ENCODE measurements at regions not wholly inside any gene's neighbourhood (a gene's known extent, or its start where the extent isn't known, plus 50 kb on each side); places are given as distances from the start of the nearest gene placed in this dataset.

- Mint-ChIP-seq H3K27me3 (ENCODE audit: low read depth) (peaks cover 5% of the 10 kb centered on the region; the same call in 1 of the 2 replicates), H3K27ac (no peak overlapping the region), H3K4me1 (peaks cover 37% of the 10 kb centered on the region), H3K4me3 (no peak overlapping the region), H3K9me3 (peaks cover 16% of the 10 kb centered on the region), H3K36me3 (peaks cover 14% of the 10 kb centered on the region)
- no peak for DNase-seq (ENCODE audit: low spot score)
- no peak for TF ChIP-seq ZNF219 (CRISPR knock-in tag; IDR thresholded peaks at IDR 0.05; ENCODE audit: borderline replicate concordance)
- no peak for TF ChIP-seq ESRRA (CRISPR knock-in tag; IDR thresholded peaks at IDR 0.05; ENCODE audit: borderline replicate concordance)
- TF ChIP-seq ZSCAN18 (CRISPR knock-in tag; IDR thresholded peaks at IDR 0.05) = no peak
- TF ChIP-seq OVOL2 (CRISPR knock-in tag; IDR thresholded peaks at IDR 0.05; ENCODE audit: borderline replicate concordance) = no peak
- TF ChIP-seq, protein P1, sequence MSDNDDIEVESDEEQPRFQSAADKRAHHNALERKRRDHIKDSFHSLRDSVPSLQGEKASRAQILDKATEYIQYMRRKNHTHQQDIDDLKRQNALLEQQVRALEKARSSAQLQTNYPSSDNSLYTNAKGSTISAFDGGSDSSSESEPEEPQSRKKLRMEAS (CRISPR knock-in tag; IDR thresholded peaks at IDR 0.05) = no peak
- TF ChIP-seq SOX15 (CRISPR knock-in tag; IDR thresholded peaks at IDR 0.05) = no peak
- TF ChIP-seq PRDM15 (CRISPR knock-in tag; IDR thresholded peaks at IDR 0.05) = no peak
- no peak for TF ChIP-seq ZNF423 (CRISPR knock-in tag; IDR thresholded peaks at IDR 0.05)
- no peak for TF ChIP-seq EMX1 (CRISPR knock-in tag; IDR thresholded peaks at IDR 0.05)
- TF ChIP-seq ELF4 (CRISPR knock-in tag; IDR thresholded peaks at IDR 0.05; ENCODE audit: low read depth) = no peak
- TF ChIP-seq MYBL2 (CRISPR knock-in tag; IDR thresholded peaks at IDR 0.05) = no peak
- TF ChIP-seq CBFB (CRISPR knock-in tag; IDR thresholded peaks at IDR 0.05; ENCODE audit: low read depth) = no peak
- no peak for TF ChIP-seq ZNF281 (CRISPR knock-in tag; IDR thresholded peaks at IDR 0.05)
- no peak for TF ChIP-seq ZNF671 (CRISPR knock-in tag; IDR thresholded peaks at IDR 0.05)
- ChIA-PET CTCF (no interaction called here), POLR2A (no interaction called here)
- ATAC-seq = no peak
Measured at GRCh38 chr2:204265681-204266181, 279.5 kb upstream of the PARD3B start.

- H3K27ac Mint-ChIP-seq = no peak overlapping the region
Measured at GRCh38 chr2:204268458-204268857, 276.8 kb upstream of the PARD3B start.

GRCh38 chr2:204268971-204269370, 276.3 kb upstream of the PARD3B start:
- Mint-ChIP-seq H3K36me3 (peaks cover 22% of the 10 kb centered on the region), H3K9me3 (peaks cover 24% of the 10 kb centered on the region), H3K27ac (no peak overlapping the region), H3K27me3 (ENCODE audit: low read depth) (peaks cover 5% of the 10 kb centered on the region; the same call in 1 of the 2 replicates), H3K4me3 (no peak overlapping the region), H3K4me1 (peaks cover 49% of the 10 kb centered on the region)
- no peak for DNase-seq (ENCODE audit: low spot score)
- ATAC-seq = no peak
- POLR2A ChIA-PET = no interaction called here
- CTCF ChIA-PET = interaction anchor here (0.6 kb wide), 1 partner anchor 42 kb away, joined by 3 read pairs; no protein-coding TSS in a partner anchor
- TF ChIP-seq SOX15 (CRISPR knock-in tag; IDR thresholded peaks at IDR 0.05) (no peak), ZNF263 (CRISPR knock-in tag; IDR thresholded peaks at IDR 0.05; ENCODE audit: low read depth) (no peak), NFE2L1 (CRISPR knock-in tag; IDR thresholded peaks at IDR 0.05) (no peak), AFF4 (CRISPR knock-in tag; IDR thresholded peaks at IDR 0.05; ENCODE audit: borderline replicate concordance) (no peak), RORB (CRISPR knock-in tag; IDR thresholded peaks at IDR 0.05) (no peak), ZBTB43 (CRISPR knock-in tag; IDR thresholded peaks at IDR 0.05) (no peak)

More at GRCh38 chr2:204268458-204268857, 276.8 kb upstream of the PARD3B start:
- Mint-ChIP-seq H3K4me1 (peaks cover 47% of the 10 kb centered on the region), H3K4me3 (no peak overlapping the region), H3K36me3 (peaks cover 22% of the 10 kb centered on the region), H3K27me3 (ENCODE audit: low read depth) (peaks cover 5% of the 10 kb centered on the region; the same call in 1 of the 2 replicates), H3K9me3 (peaks cover 24% of the 10 kb centered on the region)
- TF ChIP-seq ZNF416 (CRISPR knock-in tag; IDR thresholded peaks at IDR 0.05) (no peak), HMGA2 (CRISPR knock-in tag; IDR thresholded peaks at IDR 0.05) (no peak), FOXJ3 (CRISPR knock-in tag; IDR thresholded peaks at IDR 0.05; ENCODE audit: borderline replicate concordance) (no peak)
- POLR2A ChIA-PET = no interaction called here
- ATAC-seq (no peak), DNase-seq (ENCODE audit: low spot score) (no peak)
- CTCF ChIA-PET = no interaction called here
